Omental fat pad (tissue), 3 donors: ENCODE measurements at regions not wholly inside any gene's neighbourhood (a gene's known extent, or its start where the extent isn't known, plus 50 kb on each side); places are given as distances from the start of the nearest gene placed in this dataset.

ENCODE experiments used
- ATAC-seq: fragments of 150-250 bp; one replicate; pipeline ENCODE4 v1.9.1; 2016; ENCODE audit warnings: mild to moderate bottlenecking, moderate library complexity; ENCODE audit not compliant: low FRiP score
- DNase-seq: peaks from one replicate; pipeline ENCODE4 v3.0.0-alpha.2; 2019; ENCODE audit warnings: low spot score
- CTCF ChIP-seq, 3 donors: fragments of 450-650 bp; IDR thresholded peaks; one replicate each; pipeline ENCODE4 v1.5.1; 2016 to 2017; ENCODE audit warnings: antibody characterized with exemption in 3 of 3, mild to moderate bottlenecking in 3 of 3, moderate library complexity in 2 of 3

- DNase-seq: no peak
- TF ChIP-seq CTCF (IDR thresholded peaks at IDR 0.05): no peak
- no peak for ATAC-seq
These were observed 77.0 kb upstream of the DAP start for GRCh38 chr5:10838038-10838437.

GRCh38 chr5:10836986-10837385 is 76.0 kb upstream of the DAP start:
- DNase-seq (no peak), ATAC-seq (no peak)
- no peak for TF ChIP-seq CTCF (IDR thresholded peaks at IDR 0.05)

GRCh38 chr5:10834695-10835094 is 73.7 kb upstream of the DAP start:
- DNase-seq: no peak
- no peak for TF ChIP-seq CTCF (IDR thresholded peaks at IDR 0.05)
- ATAC-seq: no peak

- no peak for TF ChIP-seq CTCF (IDR thresholded peaks at IDR 0.05)
- no peak for DNase-seq
- ATAC-seq: no peak
These were observed 72.0 kb upstream of the DAP start for GRCh38 chr5:10832987-10833386.

GRCh38 chr5:10832421-10832820 is 71.4 kb upstream of the DAP start:
- TF ChIP-seq CTCF (IDR thresholded peaks at IDR 0.05): no peak
- ATAC-seq (no peak), DNase-seq (no peak)

GRCh38 chr5:10831419-10831818 is 70.4 kb upstream of the DAP start:
- no peak for DNase-seq
- TF ChIP-seq CTCF (IDR thresholded peaks at IDR 0.05): no peak
- ATAC-seq: no peak

GRCh38 chr5:10828241-10828640 is 67.2 kb upstream of the DAP start:
- DNase-seq: no peak
- TF ChIP-seq CTCF (IDR thresholded peaks at IDR 0.05): no peak
- ATAC-seq: no peak
